Lower leg skin (tissue), 3 donors: ENCODE measurements at regions not wholly inside any gene's neighbourhood (a gene's known extent, or its start where the extent isn't known, plus 50 kb on each side); places are given as distances from the start of the nearest gene placed in this dataset.

Experiments
- POLR2A ChIP-seq, 2 donors: fragments of 450-650 bp; IDR thresholded peaks; one replicate each; pipeline ENCODE4 v1.6.1; 2016 to 2017; ENCODE audit warnings: antibody characterized with exemption in 2 of 2, mild to moderate bottlenecking in 1 of 2, moderate library complexity in 1 of 2
- TF ChIP-seq, protein P1 (sequence below), 3 donors: fragments of 450-650 bp; IDR thresholded peaks; one replicate each; pipeline ENCODE4 v1.5.1; 2016; ENCODE audit warnings: antibody characterized with exemption in 3 of 3, mild to moderate bottlenecking in 3 of 3, moderate library complexity in 2 of 3

DNA sequence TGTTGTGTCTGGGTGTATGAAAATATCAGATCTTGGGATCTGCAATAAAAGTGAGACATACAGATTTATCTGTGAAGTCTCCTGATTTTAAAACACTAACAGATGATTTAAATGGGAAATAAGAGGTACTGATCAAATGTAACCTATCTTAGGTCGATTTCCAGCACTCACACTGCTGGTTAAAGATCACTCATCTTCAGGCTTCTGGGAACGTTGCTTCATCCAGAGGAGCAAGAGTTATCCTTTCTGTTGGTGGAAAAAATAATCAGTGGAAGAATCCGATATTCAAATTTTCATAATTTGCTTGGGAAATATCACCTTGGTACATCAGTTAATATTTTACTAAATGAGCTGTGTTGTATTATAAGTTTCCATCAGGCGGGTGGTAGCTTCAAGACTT lies 876.8 kb upstream of the WWC1 start:
- TF ChIP-seq, protein P1, sequence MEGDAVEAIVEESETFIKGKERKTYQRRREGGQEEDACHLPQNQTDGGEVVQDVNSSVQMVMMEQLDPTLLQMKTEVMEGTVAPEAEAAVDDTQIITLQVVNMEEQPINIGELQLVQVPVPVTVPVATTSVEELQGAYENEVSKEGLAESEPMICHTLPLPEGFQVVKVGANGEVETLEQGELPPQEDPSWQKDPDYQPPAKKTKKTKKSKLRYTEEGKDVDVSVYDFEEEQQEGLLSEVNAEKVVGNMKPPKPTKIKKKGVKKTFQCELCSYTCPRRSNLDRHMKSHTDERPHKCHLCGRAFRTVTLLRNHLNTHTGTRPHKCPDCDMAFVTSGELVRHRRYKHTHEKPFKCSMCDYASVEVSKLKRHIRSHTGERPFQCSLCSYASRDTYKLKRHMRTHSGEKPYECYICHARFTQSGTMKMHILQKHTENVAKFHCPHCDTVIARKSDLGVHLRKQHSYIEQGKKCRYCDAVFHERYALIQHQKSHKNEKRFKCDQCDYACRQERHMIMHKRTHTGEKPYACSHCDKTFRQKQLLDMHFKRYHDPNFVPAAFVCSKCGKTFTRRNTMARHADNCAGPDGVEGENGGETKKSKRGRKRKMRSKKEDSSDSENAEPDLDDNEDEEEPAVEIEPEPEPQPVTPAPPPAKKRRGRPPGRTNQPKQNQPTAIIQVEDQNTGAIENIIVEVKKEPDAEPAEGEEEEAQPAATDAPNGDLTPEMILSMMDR (IDR thresholded peaks at IDR 0.05), result no peak
- no peak for TF ChIP-seq POLR2A (IDR thresholded peaks at IDR 0.05)
